ENCODE measurements at regions not wholly inside any gene's neighbourhood (a gene's known extent, or its start where the extent isn't known, plus 50 kb on each side); places are given as distances from the start of the nearest gene placed in this dataset.

DNA sequence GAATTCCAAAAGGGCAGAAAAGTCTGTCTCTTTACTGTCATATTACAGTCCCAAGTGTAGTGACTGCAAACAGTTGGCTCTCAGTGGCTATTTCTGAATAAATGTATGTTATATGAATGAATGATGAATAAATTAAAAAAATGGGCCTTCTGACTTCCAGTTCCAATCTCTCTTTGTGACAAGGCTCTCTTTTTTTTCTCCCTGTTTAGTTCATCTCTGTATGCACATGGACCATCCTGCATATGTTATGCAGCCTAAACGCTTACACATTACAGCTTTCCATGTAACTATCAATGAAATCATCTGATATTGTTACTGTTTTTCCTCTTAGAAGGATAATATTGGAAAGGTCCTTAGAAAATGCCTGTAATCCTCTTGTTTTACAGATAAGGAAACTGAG, 363.0 kb downstream of the NUF2 start:
- TF ChIP-seq POLR2AphosphoS5 (IDR thresholded peaks at IDR 0.05; ENCODE audit: insufficient read depth, low read depth, low read length) (no peak), JUN (IDR thresholded peaks at IDR 0.05; ENCODE audit: borderline replicate concordance, insufficient read depth, insufficient read length, low read depth) (no peak)
